ENCODE measurements at regions not wholly inside any gene's neighbourhood (a gene's known extent, or its start where the extent isn't known, plus 50 kb on each side); places are given as distances from the start of the nearest gene placed in this dataset.
"Not testable (repeated sequence)": the region's sequence is repeated elsewhere in the genome, so short reads cannot be mapped to it uniquely, and the experiment has no call there.

GRCh38 chr7:46904523-46904922, 677.4 kb downstream of the TNS3 start:
- not testable (repeated sequence) for TF ChIP-seq CTCF (IDR thresholded peaks at IDR 0.05 in 2 of 3, conservative IDR thresholded peaks at IDR 0.05 in 1 of 3; ENCODE audit: borderline replicate concordance in 1 of 3, insufficient read depth in 1 of 3, low read depth in 2 of 3, low read length in 2 of 3); MAX (IDR thresholded peaks at IDR 0.05); POLR2A (IDR thresholded peaks at IDR 0.05; ENCODE audit: borderline replicate concordance, extremely low read depth, insufficient read depth, insufficient read length); REST (IDR thresholded peaks at IDR 0.05; ENCODE audit: low read depth); SRF (IDR thresholded peaks at IDR 0.05; ENCODE audit: low read depth); YY1 (IDR thresholded peaks at IDR 0.05; ENCODE audit: extremely low read depth, insufficient replicate concordance, low read depth, low read length); SIN3A (IDR thresholded peaks at IDR 0.05; ENCODE audit: low read depth); RAD21 (IDR thresholded peaks at IDR 0.05; ENCODE audit: low read depth); EZH2phosphoT487 (IDR thresholded peaks at IDR 0.05; ENCODE audit: borderline replicate concordance); CEBPB (IDR thresholded peaks at IDR 0.05; ENCODE audit: low read depth); POLR2AphosphoS5 (IDR thresholded peaks at IDR 0.05; ENCODE audit: low read depth, low read length); EZH2 (IDR thresholded peaks at IDR 0.05)
